IPS DF 6.9 (cell line): ENCODE measurements at regions not wholly inside any gene's neighbourhood (a gene's known extent, or its start where the extent isn't known, plus 50 kb on each side); places are given as distances from the start of the nearest gene placed in this dataset.

Experiments
- DNase-seq: peaks from one replicate; pipeline ENCODE4 v3.0.0-alpha.2; 2013; ENCODE audit warnings: low read depth, low spot score
- H3K27ac ChIP-seq: one replicate; pipeline ENCODE4 v1.5.1; 2013; ENCODE audit warnings: low read length, control low read depth
- H3K27me3 ChIP-seq: 2 replicates; pipeline ENCODE4 v1.6.1; 2013; ENCODE audit warnings: mild to moderate bottlenecking, low read length; ENCODE audit not compliant: control insufficient read depth, insufficient read depth
- H3K36me3 ChIP-seq: 2 replicates; pipeline ENCODE4 v1.6.1; 2013; ENCODE audit warnings: low read length; ENCODE audit not compliant: control insufficient read depth, insufficient read depth
- H3K4me1 ChIP-seq: 2 replicates; pipeline ENCODE4 v1.6.1; 2013; ENCODE audit warnings: low read length; ENCODE audit not compliant: control insufficient read depth, insufficient read depth
- H3K4me3 ChIP-seq: 2 replicates; pipeline ENCODE4 v1.5.1; 2013; ENCODE audit warnings: mild to moderate bottlenecking, low read length
- H3K9me3 ChIP-seq: 2 replicates; pipeline ENCODE4 v1.6.1; 2013; ENCODE audit warnings: low read length, inconsistent platforms; ENCODE audit not compliant: control insufficient read depth, insufficient read depth
- WGBS: extraction: QIAGEN DNeasy Blood & Tissue Kit; methylation state at CpG from one replicate; pipeline ENCODE4 v1.1.7; 2013; ENCODE audit warnings: mixed read lengths, missing lambda C conversion rate; ENCODE audit not compliant: insufficient read length, insufficient coverage; 5-methylcytosine and 5-hydroxymethylcytosine counted together

GRCh38 chr7:112997831-112998230 is 88.8 kb downstream of the GPR85 start:
- DNase-seq: no peak
- WGBS: no CpG with 5 or more reads among the region's 2 CpGs

GRCh38 chr7:112996331-112996871 is 90.2 kb downstream of the GPR85 start:
- Histone ChIP-seq H3K27ac (no peak overlapping the region), H3K4me3 (no peak overlapping the region)
- WGBS: 100% methylated on average over 1 of the region's 2 CpGs

More at GRCh38 chr7:112997831-112998230, 88.8 kb downstream of the GPR85 start:
- Histone ChIP-seq H3K27me3 (no peaks in the 10 kb centered on the region), H3K9me3 (no peaks in the 10 kb centered on the region), H3K4me1 (no peaks in the 10 kb centered on the region), H3K4me3 (no peak overlapping the region), H3K27ac (no peak overlapping the region), H3K36me3 (no peaks in the 10 kb centered on the region)

GRCh38 chr7:112995059-112995824 is 91.4 kb downstream of the GPR85 start:
- no peak overlapping the region for H3K4me3 ChIP-seq
- no peaks in the 10 kb centered on the region for H3K9me3 ChIP-seq
- H3K4me1 ChIP-seq: no peaks in the 10 kb centered on the region
- H3K36me3 ChIP-seq: no peaks in the 10 kb centered on the region
- no peak overlapping the region for H3K27ac ChIP-seq
- DNase-seq: no peak
- WGBS: no CpG with 5 or more reads among the region's 3 CpGs
- H3K27me3 ChIP-seq: no peaks in the 10 kb centered on the region

More at GRCh38 chr7:112996331-112996871, 90.2 kb downstream of the GPR85 start:
- no peaks in the 10 kb centered on the region for H3K4me1 ChIP-seq
- H3K27me3 ChIP-seq: no peaks in the 10 kb centered on the region
- H3K9me3 ChIP-seq: no peaks in the 10 kb centered on the region
- DNase-seq: no peak
- H3K36me3 ChIP-seq: no peaks in the 10 kb centered on the region

GRCh38 chr7:112994656-112995055 is 92.0 kb downstream of the GPR85 start:
- Histone ChIP-seq H3K4me1 (no peaks in the 10 kb centered on the region), H3K27me3 (no peaks in the 10 kb centered on the region), H3K4me3 (no peak overlapping the region), H3K27ac (no peak overlapping the region), H3K9me3 (no peaks in the 10 kb centered on the region), H3K36me3 (no peaks in the 10 kb centered on the region)
- no peak for DNase-seq
- WGBS: no CpG with 5 or more reads among the region's 3 CpGs

- Histone ChIP-seq H3K4me3 (no peak overlapping the region), H3K4me1 (no peaks in the 10 kb centered on the region)
- no peak for DNase-seq
These were observed 96.0 kb downstream of the GPR85 start for GRCh38 chr7:112990624-112991023.

GRCh38 chr7:112989531-112989930 is 97.1 kb downstream of the GPR85 start:
- H3K27ac ChIP-seq: no peak overlapping the region
- H3K4me1 ChIP-seq: no peaks in the 10 kb centered on the region
- H3K4me3 ChIP-seq: no peak overlapping the region
- no peaks in the 10 kb centered on the region for H3K36me3 ChIP-seq
- DNase-seq: no peak
- H3K27me3 ChIP-seq: no peaks in the 10 kb centered on the region
- H3K9me3 ChIP-seq: no peaks in the 10 kb centered on the region

More at GRCh38 chr7:112990624-112991023, 96.0 kb downstream of the GPR85 start:
- Histone ChIP-seq H3K27me3 (no peaks in the 10 kb centered on the region), H3K36me3 (no peaks in the 10 kb centered on the region), H3K27ac (no peak overlapping the region), H3K9me3 (no peaks in the 10 kb centered on the region)
- no CpG with 5 or more reads among the region's 2 CpGs for WGBS

GRCh38 chr7:112987171-112987570 is 99.5 kb downstream of the GPR85 start:
- Histone ChIP-seq H3K4me1 (no peaks in the 10 kb centered on the region), H3K27me3 (no peaks in the 10 kb centered on the region), H3K4me3 (no peak overlapping the region), H3K36me3 (no peaks in the 10 kb centered on the region), H3K9me3 (no peaks in the 10 kb centered on the region), H3K27ac (no peak overlapping the region)
- no CpG with 5 or more reads among the region's 1 CpG for WGBS
- DNase-seq: no peak

- H3K9me3 ChIP-seq: no peaks in the 10 kb centered on the region
- WGBS: 100% methylated on average over 1 of the region's 3 CpGs
- no peaks in the 10 kb centered on the region for H3K4me1 ChIP-seq
- H3K27me3 ChIP-seq: no peaks in the 10 kb centered on the region
- no peak for DNase-seq
- no peak overlapping the region for H3K4me3 ChIP-seq
- no peaks in the 10 kb centered on the region for H3K36me3 ChIP-seq
- H3K27ac ChIP-seq: no peak overlapping the region
These were observed 100.2 kb downstream of the GPR85 start for GRCh38 chr7:112986256-112987031.

GRCh38 chr7:112985377-112985987 is 101.1 kb downstream of the GPR85 start:
- H3K9me3 ChIP-seq: no peaks in the 10 kb centered on the region
- H3K27me3 ChIP-seq: no peaks in the 10 kb centered on the region
- H3K4me3 ChIP-seq: no peak overlapping the region
- H3K4me1 ChIP-seq: no peaks in the 10 kb centered on the region
- H3K36me3 ChIP-seq: no peaks in the 10 kb centered on the region
- DNase-seq: no peak
- H3K27ac ChIP-seq: no peak overlapping the region
- no CpG with 5 or more reads among the region's 9 CpGs for WGBS

GRCh38 chr7:112982441-112983063 is 104.1 kb downstream of the GPR85 start:
- Histone ChIP-seq H3K4me3 (no peak overlapping the region), H3K27ac (no peak overlapping the region), H3K36me3 (no peaks in the 10 kb centered on the region), H3K4me1 (no peaks in the 10 kb centered on the region), H3K9me3 (no peaks in the 10 kb centered on the region), H3K27me3 (no peaks in the 10 kb centered on the region)
- WGBS: no CpG with 5 or more reads among the region's 1 CpG
- no peak for DNase-seq
